ENCODE measurements at regions not wholly inside any gene's neighbourhood (a gene's known extent, or its start where the extent isn't known, plus 50 kb on each side); places are given as distances from the start of the nearest gene placed in this dataset.

DNA sequence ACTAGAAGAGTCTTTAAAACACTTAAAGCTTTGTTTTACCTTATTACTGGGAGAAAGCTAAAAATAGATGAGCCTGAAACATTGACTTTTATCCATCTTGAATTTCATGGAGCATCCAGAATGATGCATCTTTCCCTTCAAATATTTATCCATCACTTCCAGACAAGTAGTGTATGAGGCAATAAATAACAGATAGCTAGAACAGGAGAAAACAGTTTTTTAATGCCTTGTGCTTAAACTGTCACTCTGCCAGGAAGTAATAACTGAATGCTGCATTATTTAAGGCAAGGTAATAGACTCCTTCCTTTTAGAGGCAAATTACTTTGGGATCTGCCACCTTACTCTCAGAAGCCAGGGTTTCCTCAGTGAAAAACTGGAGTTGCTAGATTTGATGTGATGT, 225.8 kb upstream of the NAALADL2 start:
- DNase-seq (no peak), ATAC-seq (no peak)
- H3K27me3 ChIP-seq (ENCODE audit: low read depth) = no peaks in the 10 kb centered on the region
- H3K36me3 ChIP-seq = no peaks in the 10 kb centered on the region
- no peak overlapping the region for H3K27ac ChIP-seq
- TF ChIP-seq, protein P1, sequence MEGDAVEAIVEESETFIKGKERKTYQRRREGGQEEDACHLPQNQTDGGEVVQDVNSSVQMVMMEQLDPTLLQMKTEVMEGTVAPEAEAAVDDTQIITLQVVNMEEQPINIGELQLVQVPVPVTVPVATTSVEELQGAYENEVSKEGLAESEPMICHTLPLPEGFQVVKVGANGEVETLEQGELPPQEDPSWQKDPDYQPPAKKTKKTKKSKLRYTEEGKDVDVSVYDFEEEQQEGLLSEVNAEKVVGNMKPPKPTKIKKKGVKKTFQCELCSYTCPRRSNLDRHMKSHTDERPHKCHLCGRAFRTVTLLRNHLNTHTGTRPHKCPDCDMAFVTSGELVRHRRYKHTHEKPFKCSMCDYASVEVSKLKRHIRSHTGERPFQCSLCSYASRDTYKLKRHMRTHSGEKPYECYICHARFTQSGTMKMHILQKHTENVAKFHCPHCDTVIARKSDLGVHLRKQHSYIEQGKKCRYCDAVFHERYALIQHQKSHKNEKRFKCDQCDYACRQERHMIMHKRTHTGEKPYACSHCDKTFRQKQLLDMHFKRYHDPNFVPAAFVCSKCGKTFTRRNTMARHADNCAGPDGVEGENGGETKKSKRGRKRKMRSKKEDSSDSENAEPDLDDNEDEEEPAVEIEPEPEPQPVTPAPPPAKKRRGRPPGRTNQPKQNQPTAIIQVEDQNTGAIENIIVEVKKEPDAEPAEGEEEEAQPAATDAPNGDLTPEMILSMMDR (IDR thresholded peaks at IDR 0.05) = no peak
- H3K4me3 ChIP-seq = no peak overlapping the region
- intact Hi-C loops (cut with DNase I) = no loop called here
- no peaks in the 10 kb centered on the region for H3K9me3 ChIP-seq
- no peaks in the 10 kb centered on the region for H3K4me1 ChIP-seq

DNA sequence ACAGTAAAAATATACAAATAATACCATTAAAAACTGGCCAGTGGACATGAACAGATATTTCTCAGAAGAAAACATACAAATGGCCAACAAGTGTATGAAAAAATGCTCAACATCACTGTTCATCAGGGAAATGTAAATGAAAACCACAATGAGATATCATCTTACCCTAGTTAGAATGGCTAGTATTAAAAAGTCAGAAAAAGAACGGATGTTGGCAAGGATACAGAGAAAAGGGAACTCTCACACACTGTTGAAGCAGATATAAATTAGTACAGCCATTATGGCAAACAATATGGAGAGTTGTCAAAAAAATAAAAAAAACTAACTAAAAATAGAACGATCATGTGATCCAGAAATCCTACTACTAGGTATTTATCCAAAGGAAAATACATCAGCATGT, 222.7 kb upstream of the NAALADL2 start:
- Histone ChIP-seq H3K27me3 (ENCODE audit: low read depth) (no peaks in the 10 kb centered on the region), H3K4me1 (no peaks in the 10 kb centered on the region), H3K27ac (no peak overlapping the region), H3K9me3 (no peaks in the 10 kb centered on the region), H3K36me3 (no peaks in the 10 kb centered on the region), H3K4me3 (no peak overlapping the region)
- DNase-seq (no peak), ATAC-seq (no peak)
- intact Hi-C loops (cut with DNase I) = no loop called here
- TF ChIP-seq, protein P1 (IDR thresholded peaks at IDR 0.05) = no peak

- TF ChIP-seq, protein P1 (IDR thresholded peaks at IDR 0.05) = no peak
- ATAC-seq (no peak), DNase-seq (no peak)
- H3K4me1 ChIP-seq = no peaks in the 10 kb centered on the region
- no peaks in the 10 kb centered on the region for H3K9me3 ChIP-seq
- no peak overlapping the region for H3K4me3 ChIP-seq
- H3K27ac ChIP-seq = no peak overlapping the region
- H3K27me3 ChIP-seq (ENCODE audit: low read depth) = no peaks in the 10 kb centered on the region
- no peaks in the 10 kb centered on the region for H3K36me3 ChIP-seq
- intact Hi-C loops (cut with DNase I) = no loop called here
Measured at GRCh38 chr3:174639406-174639805, 219.7 kb upstream of the NAALADL2 start.

GRCh38 chr3:174639970-174640369, 219.2 kb upstream of the NAALADL2 start:
- Histone ChIP-seq H3K27me3 (ENCODE audit: low read depth) (no peaks in the 10 kb centered on the region), H3K36me3 (no peaks in the 10 kb centered on the region), H3K27ac (no peak overlapping the region), H3K9me3 (no peaks in the 10 kb centered on the region), H3K4me1 (no peaks in the 10 kb centered on the region), H3K4me3 (no peak overlapping the region)
- TF ChIP-seq, protein P1 (IDR thresholded peaks at IDR 0.05) = no peak
- intact Hi-C loops (cut with DNase I) = no loop called here
- no peak for DNase-seq
- no peak for ATAC-seq

DNA sequence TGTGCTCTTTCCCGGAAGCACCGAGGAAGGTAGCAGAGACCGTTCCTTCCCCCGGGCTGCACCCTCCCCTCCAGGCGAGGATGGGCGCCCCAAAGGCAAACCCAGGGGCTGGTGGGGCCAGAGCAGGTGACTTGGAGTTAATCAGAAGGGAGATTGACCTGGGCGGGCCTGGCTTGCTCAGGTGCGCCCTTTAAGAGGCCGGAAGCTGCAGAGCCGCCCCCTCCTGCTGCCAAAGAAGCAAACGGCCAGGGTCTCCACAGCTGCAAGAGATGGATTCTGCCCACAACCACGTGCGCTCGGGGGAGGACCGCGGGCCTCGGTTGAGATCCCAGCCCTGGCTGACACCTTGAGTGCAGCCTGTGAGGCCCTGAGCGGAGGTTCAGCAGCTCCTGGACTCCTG, 218.2 kb upstream of the NAALADL2 start:
- intact Hi-C loops (cut with DNase I) = no loop called here
- DNase-seq = no peak
- no peak overlapping the region for H3K27ac ChIP-seq
- H3K27me3 ChIP-seq (ENCODE audit: low read depth) = no peaks in the 10 kb centered on the region
- TF ChIP-seq, protein P1 (IDR thresholded peaks at IDR 0.05) = no peak
- H3K9me3 ChIP-seq = no peaks in the 10 kb centered on the region
- no peak for ATAC-seq
- no peak overlapping the region for H3K4me3 ChIP-seq
- H3K4me1 ChIP-seq = no peaks in the 10 kb centered on the region
- H3K36me3 ChIP-seq = no peaks in the 10 kb centered on the region

DNA sequence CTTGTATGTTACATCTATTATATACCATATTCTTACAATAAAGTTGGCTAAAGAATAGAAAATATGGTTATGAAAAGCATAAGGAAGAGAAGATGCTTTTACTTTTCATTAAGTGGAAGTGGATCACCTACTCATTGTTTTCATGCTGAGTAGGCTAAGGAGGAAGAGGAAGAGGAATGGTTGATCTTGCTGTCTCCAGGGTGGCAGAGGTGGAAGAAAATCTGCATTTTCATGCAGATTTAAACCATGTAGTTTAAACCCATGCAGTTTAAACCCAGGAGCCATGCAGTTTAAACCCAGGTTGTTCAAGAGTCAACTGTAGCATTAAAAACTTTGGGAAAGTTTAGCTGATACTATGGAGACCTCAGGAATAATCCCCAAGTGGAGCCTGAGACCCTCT, 214.8 kb upstream of the NAALADL2 start:
- no peak for ATAC-seq
- H3K27ac ChIP-seq = no peak overlapping the region
- TF ChIP-seq, protein P1 (IDR thresholded peaks at IDR 0.05) = no peak
- no peaks in the 10 kb centered on the region for H3K27me3 ChIP-seq (ENCODE audit: low read depth)
- no peaks in the 10 kb centered on the region for H3K36me3 ChIP-seq
- H3K4me1 ChIP-seq = no peaks in the 10 kb centered on the region
- no peaks in the 10 kb centered on the region for H3K9me3 ChIP-seq
- no peak overlapping the region for H3K4me3 ChIP-seq
- intact Hi-C loops (cut with DNase I) = no loop called here
- DNase-seq = no peak

All from lower lobe of right lung (tissue), 2 donors.